ENCODE measurements at regions not wholly inside any gene's neighbourhood (a gene's known extent, or its start where the extent isn't known, plus 50 kb on each side); places are given as distances from the start of the nearest gene placed in this dataset.

DNA sequence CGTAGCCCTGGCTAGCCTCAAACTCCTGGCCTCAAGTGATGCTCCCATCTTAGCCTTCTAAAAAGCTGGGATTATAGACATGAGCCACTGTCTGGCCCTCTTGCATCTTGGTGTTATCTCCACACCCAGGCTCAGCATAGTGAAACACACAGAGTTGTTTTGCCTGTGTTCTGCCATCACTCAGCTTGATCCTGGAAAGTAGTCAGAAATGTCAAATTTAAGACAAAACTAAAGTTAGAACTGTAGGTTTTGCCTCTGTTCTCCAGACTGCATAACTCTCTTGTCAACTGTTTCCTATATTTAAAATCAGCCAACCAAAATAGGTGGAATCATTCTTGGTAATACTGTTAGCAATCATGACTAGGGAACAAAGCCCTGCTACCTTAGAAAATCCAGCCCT, 72.1 kb upstream of the GULP1 start:
- H2AFZ ChIP-seq, result no peak overlapping the region
- no peaks in the 10 kb centered on the region for H3F3A ChIP-seq (ENCODE audit: insufficient read depth)
- H3K9me3 ChIP-seq (ENCODE audit: low read depth), result no peaks in the 10 kb centered on the region
- no peak overlapping the region for H3K27ac ChIP-seq
- in situ Hi-C loops (cut with MboI), result no loop called here
- H3K4me2 ChIP-seq (ENCODE audit: unreplicated experiment), result no peak overlapping the region
- H3K4me3 ChIP-seq, result no peak overlapping the region
- H3K27me3 ChIP-seq (replicated peaks; ENCODE audit: insufficient read depth), result no peaks in the 10 kb centered on the region
- no peaks in the 10 kb centered on the region for H4K20me1 ChIP-seq (ENCODE audit: insufficient read depth)
- H3K9ac ChIP-seq, result no peak overlapping the region
- WGBS, 2 experiments (ENCODE audit: low coverage in 1 of 2, low lambda C conversion rate in 2 of 2, missing lambda C conversion rate in 2 of 2), result 78 to 95% methylated on average over 1 of the region's 1 CpG
- H3K9me2 ChIP-seq (ENCODE audit: insufficient read depth), result no peaks in the 10 kb centered on the region
- no peak for DNase-seq
- TF ChIP-seq EZH2phosphoT487 (IDR thresholded peaks at IDR 0.05; ENCODE audit: insufficient read depth, low read depth) (no peak), EZH2 (IDR thresholded peaks at IDR 0.05; ENCODE audit: insufficient read depth, poor library complexity, severe bottlenecking) (no peak)
- no peaks in the 10 kb centered on the region for H3K79me2 ChIP-seq (ENCODE audit: insufficient read depth)
- H3K4me1 ChIP-seq (ENCODE audit: insufficient read depth), result no peaks in the 10 kb centered on the region
- H3K36me3 ChIP-seq (ENCODE audit: low read depth), result no peaks in the 10 kb centered on the region

GRCh38 chr2:188220535-188220934, 71.1 kb upstream of the GULP1 start:
- H3K9me3 ChIP-seq (ENCODE audit: low read depth), result no peaks in the 10 kb centered on the region
- H3K27me3 ChIP-seq (replicated peaks; ENCODE audit: insufficient read depth), result no peaks in the 10 kb centered on the region
- H3K36me3 ChIP-seq (ENCODE audit: low read depth), result no peaks in the 10 kb centered on the region
- WGBS, 2 experiments (ENCODE audit: low coverage in 1 of 2, low lambda C conversion rate in 2 of 2, missing lambda C conversion rate in 2 of 2), result 59 to 60% methylated on average over 2 of the region's 2 CpGs
- no peak overlapping the region for H3K4me3 ChIP-seq
- no peaks in the 10 kb centered on the region for H4K20me1 ChIP-seq (ENCODE audit: insufficient read depth)
- DNase-seq, result no peak
- TF ChIP-seq EZH2 (IDR thresholded peaks at IDR 0.05; ENCODE audit: insufficient read depth, poor library complexity, severe bottlenecking) (no peak), EZH2phosphoT487 (IDR thresholded peaks at IDR 0.05; ENCODE audit: insufficient read depth, low read depth) (no peak)
- no peaks in the 10 kb centered on the region for H3K79me2 ChIP-seq (ENCODE audit: insufficient read depth)
- no peak overlapping the region for H2AFZ ChIP-seq
- H3K4me2 ChIP-seq (ENCODE audit: unreplicated experiment), result no peak overlapping the region
- H3F3A ChIP-seq (ENCODE audit: insufficient read depth), result no peaks in the 10 kb centered on the region
- H3K9me2 ChIP-seq (ENCODE audit: insufficient read depth), result no peaks in the 10 kb centered on the region
- no peak overlapping the region for H3K9ac ChIP-seq
- in situ Hi-C loops (cut with MboI), result no loop called here
- H3K4me1 ChIP-seq (ENCODE audit: insufficient read depth), result no peaks in the 10 kb centered on the region
- H3K27ac ChIP-seq, result no peak overlapping the region

GRCh38 chr2:188227713-188228112, 64.0 kb upstream of the GULP1 start:
- H3K79me2 ChIP-seq (ENCODE audit: insufficient read depth), result no peaks in the 10 kb centered on the region
- no peaks in the 10 kb centered on the region for H3K36me3 ChIP-seq (ENCODE audit: low read depth)
- no peak overlapping the region for H3K4me3 ChIP-seq
- no peaks in the 10 kb centered on the region for H3K9me3 ChIP-seq (ENCODE audit: low read depth)
- peaks cover 4% of the 10 kb centered on the region; the same call in 1 of the 2 replicates for H3K9me2 ChIP-seq (ENCODE audit: insufficient read depth)
- H2AFZ ChIP-seq, result no peak overlapping the region
- H3K27ac ChIP-seq, result no peak overlapping the region
- 82% methylated on average over 8 of the region's 8 CpGs for WGBS, 2 experiments (ENCODE audit: low coverage in 1 of 2, low lambda C conversion rate in 2 of 2, missing lambda C conversion rate in 2 of 2)
- no peaks in the 10 kb centered on the region for H4K20me1 ChIP-seq (ENCODE audit: insufficient read depth)
- H3K9ac ChIP-seq, result no peak overlapping the region
- DNase-seq, result no peak
- no peak overlapping the region for H3K4me2 ChIP-seq (ENCODE audit: unreplicated experiment)
- no peaks in the 10 kb centered on the region for H3K27me3 ChIP-seq (replicated peaks; ENCODE audit: insufficient read depth)
- TF ChIP-seq EZH2phosphoT487 (IDR thresholded peaks at IDR 0.05; ENCODE audit: insufficient read depth, low read depth), result no peak
- no peaks in the 10 kb centered on the region for H3K4me1 ChIP-seq (ENCODE audit: insufficient read depth)
- no peaks in the 10 kb centered on the region for H3F3A ChIP-seq (ENCODE audit: insufficient read depth)
- in situ Hi-C loops (cut with MboI), result no loop called here

DNA sequence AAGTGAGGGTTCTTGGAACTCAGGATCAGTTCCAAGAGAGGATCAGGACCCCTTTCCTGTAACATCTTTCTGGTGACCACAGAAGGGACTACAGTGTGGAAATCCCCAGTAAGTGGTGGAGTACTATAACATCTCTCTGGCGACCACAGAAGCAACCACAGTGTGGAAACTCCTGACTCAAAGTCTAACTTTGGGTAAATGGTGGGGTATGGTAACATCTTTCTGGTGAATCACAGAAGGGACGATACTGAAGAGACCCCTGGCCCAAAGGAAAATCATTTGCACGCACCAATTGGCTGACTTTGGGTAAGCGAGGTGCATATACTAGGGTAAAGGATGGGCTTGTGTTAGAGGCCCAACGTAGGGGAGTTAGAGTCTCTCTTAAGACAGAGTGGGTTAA, 56.3 kb upstream of the GULP1 start:
- Histone ChIP-seq H3K9me3 (ENCODE audit: low read depth) (no peaks in the 10 kb centered on the region), H3K4me3 (no peak overlapping the region), H2AFZ (no peak overlapping the region), H4K20me1 (ENCODE audit: insufficient read depth) (no peaks in the 10 kb centered on the region), H3F3A (ENCODE audit: insufficient read depth) (no peaks in the 10 kb centered on the region), H3K27me3 (replicated peaks; ENCODE audit: insufficient read depth) (no peaks in the 10 kb centered on the region), H3K79me2 (ENCODE audit: insufficient read depth) (no peaks in the 10 kb centered on the region), H3K4me2 (ENCODE audit: unreplicated experiment) (no peak overlapping the region), H3K27ac (no peak overlapping the region), H3K36me3 (ENCODE audit: low read depth) (no peaks in the 10 kb centered on the region), H3K9ac (no peak overlapping the region), H3K9me2 (ENCODE audit: insufficient read depth) (no peaks in the 10 kb centered on the region), H3K4me1 (ENCODE audit: insufficient read depth) (no peaks in the 10 kb centered on the region)
- DNase-seq, result no peak
- TF ChIP-seq EZH2 (IDR thresholded peaks at IDR 0.05; ENCODE audit: insufficient read depth, poor library complexity, severe bottlenecking), result no peak
- no peak for TF ChIP-seq EZH2phosphoT487 (IDR thresholded peaks at IDR 0.05; ENCODE audit: insufficient read depth, low read depth)
- 61 to 68% methylated on average over 5 of the region's 5 CpGs for WGBS, 2 experiments (ENCODE audit: low coverage in 1 of 2, low lambda C conversion rate in 2 of 2, missing lambda C conversion rate in 2 of 2)
- in situ Hi-C loops (cut with MboI), result no loop called here

DNA sequence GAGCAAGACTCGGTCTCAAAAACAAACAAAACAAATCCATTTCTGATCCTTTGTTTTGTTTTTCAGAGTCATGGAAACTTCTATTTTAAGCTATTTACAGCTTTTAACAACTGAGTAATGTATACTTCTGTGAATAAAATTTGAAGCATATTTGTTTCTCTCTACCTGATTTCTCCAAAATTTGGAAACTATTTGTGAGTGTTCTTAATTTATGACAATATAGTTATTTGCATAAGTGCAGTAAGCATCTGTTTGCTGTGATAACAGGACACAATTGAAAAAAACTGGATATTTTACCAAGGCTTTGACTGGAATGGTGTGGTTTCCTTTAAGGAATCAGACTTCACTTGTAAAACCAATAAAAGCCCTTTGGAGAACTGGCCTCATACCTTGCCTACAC, 53.3 kb upstream of the GULP1 start:
- no peak overlapping the region for H2AFZ ChIP-seq
- no peaks in the 10 kb centered on the region for H3K27me3 ChIP-seq (replicated peaks; ENCODE audit: insufficient read depth)
- H3K4me2 ChIP-seq (ENCODE audit: unreplicated experiment), result no peak overlapping the region
- DNase-seq, result no peak
- H3F3A ChIP-seq (ENCODE audit: insufficient read depth), result no peaks in the 10 kb centered on the region
- in situ Hi-C loops (cut with MboI), result no loop called here
- H3K36me3 ChIP-seq (ENCODE audit: low read depth), result no peaks in the 10 kb centered on the region
- no peak overlapping the region for H3K4me3 ChIP-seq
- H3K79me2 ChIP-seq (ENCODE audit: insufficient read depth), result no peaks in the 10 kb centered on the region
- no peak overlapping the region for H3K27ac ChIP-seq
- no peaks in the 10 kb centered on the region for H3K9me3 ChIP-seq (ENCODE audit: low read depth)
- TF ChIP-seq EZH2 (IDR thresholded peaks at IDR 0.05; ENCODE audit: insufficient read depth, poor library complexity, severe bottlenecking) (no peak), EZH2phosphoT487 (IDR thresholded peaks at IDR 0.05; ENCODE audit: insufficient read depth, low read depth) (no peak)
- no peaks in the 10 kb centered on the region; the same call in 1 of the 2 replicates for H3K4me1 ChIP-seq (ENCODE audit: insufficient read depth)
- H3K9ac ChIP-seq, result no peak overlapping the region
- no peaks in the 10 kb centered on the region for H4K20me1 ChIP-seq (ENCODE audit: insufficient read depth)
- H3K9me2 ChIP-seq (ENCODE audit: insufficient read depth), result no peaks in the 10 kb centered on the region
- 0 to 6% methylated on average over 1 of the region's 1 CpG for WGBS, 2 experiments (ENCODE audit: low coverage in 1 of 2, low lambda C conversion rate in 2 of 2, missing lambda C conversion rate in 2 of 2)

All from GM23248 (cell line).